ENCODE measurements at regions not wholly inside any gene's neighbourhood (a gene's known extent, or its start where the extent isn't known, plus 50 kb on each side); places are given as distances from the start of the nearest gene placed in this dataset.

- H3K9ac ChIP-seq (ENCODE audit: low read length), result no peak overlapping the region
- no peaks in the 10 kb centered on the region for H3F3A ChIP-seq (ENCODE audit: insufficient read depth, low read length, poor library complexity, severe bottlenecking)
- no peak for TF ChIP-seq SMC3 (conservative IDR thresholded peaks at IDR 0.05; ENCODE audit: poor library complexity)
- no peak for TF ChIP-seq MXI1 (conservative IDR thresholded peaks at IDR 0.05; ENCODE audit: poor library complexity, severe bottlenecking)
- TF ChIP-seq EZH2 (IDR thresholded peaks at IDR 0.05; ENCODE audit: borderline replicate concordance, insufficient read depth, low read length, poor library complexity, severe bottlenecking), result no peak
- TF ChIP-seq EP300 (conservative IDR thresholded peaks at IDR 0.05; ENCODE audit: poor library complexity, severe bottlenecking), result no peak
- no peak for TF ChIP-seq POLR2AphosphoS5 (IDR thresholded peaks at IDR 0.05)
- TF ChIP-seq CTCF (IDR thresholded peaks at IDR 0.05; ENCODE audit: poor library complexity, severe bottlenecking), result no peak
- no peak for TF ChIP-seq TAF1 (IDR thresholded peaks at IDR 0.05; ENCODE audit: low read depth)
- H3K79me2 ChIP-seq (replicated peaks; ENCODE audit: insufficient read depth, low read length), result no peaks in the 10 kb centered on the region
- H3K4me3 ChIP-seq (ENCODE audit: low read length), result no peak overlapping the region
- no peaks in the 10 kb centered on the region for H3K9me2 ChIP-seq (ENCODE audit: insufficient read depth, low read length)
- no peaks in the 10 kb centered on the region for H3K9me3 ChIP-seq (ENCODE audit: low read length)
- H2AFZ ChIP-seq (ENCODE audit: low read depth, low read length), result no peak overlapping the region
- H4K20me1 ChIP-seq (ENCODE audit: insufficient read depth), result no peaks in the 10 kb centered on the region
- no peak overlapping the region for H3K4me2 ChIP-seq (ENCODE audit: low read length)
- no peaks in the 10 kb centered on the region for H3K36me3 ChIP-seq (ENCODE audit: insufficient read depth, low read length)
- no peak overlapping the region for H3K27ac ChIP-seq (ENCODE audit: low read length)
- H3K27me3 ChIP-seq (ENCODE audit: insufficient read depth, low read depth, low read length), result no peaks in the 10 kb centered on the region
These were observed 281.6 kb downstream of the PBX3 start for GRCh38 chr9:126028746-126029145.

- no peaks in the 10 kb centered on the region for H3K9me2 ChIP-seq (ENCODE audit: insufficient read depth, low read length)
- no peak overlapping the region for H3K27ac ChIP-seq (ENCODE audit: low read length)
- H2AFZ ChIP-seq (ENCODE audit: low read depth, low read length), result no peak overlapping the region
- H3K27me3 ChIP-seq (ENCODE audit: insufficient read depth, low read depth, low read length), result no peaks in the 10 kb centered on the region
- H3K9me3 ChIP-seq (ENCODE audit: low read length), result no peaks in the 10 kb centered on the region
- no peaks in the 10 kb centered on the region for H3K36me3 ChIP-seq (ENCODE audit: insufficient read depth, low read length)
- no peak overlapping the region for H3K9ac ChIP-seq (ENCODE audit: low read length)
- no peak for TF ChIP-seq SMC3 (conservative IDR thresholded peaks at IDR 0.05; ENCODE audit: poor library complexity)
- TF ChIP-seq POLR2AphosphoS5 (IDR thresholded peaks at IDR 0.05), result no peak
- TF ChIP-seq REST (IDR thresholded peaks at IDR 0.05; ENCODE audit: borderline replicate concordance), result no peak
- TF ChIP-seq MXI1 (conservative IDR thresholded peaks at IDR 0.05; ENCODE audit: poor library complexity, severe bottlenecking), result no peak
- no peak for TF ChIP-seq RAD21 (conservative IDR thresholded peaks at IDR 0.05)
- no peak overlapping the region for H3K4me2 ChIP-seq (ENCODE audit: low read length)
- no peaks in the 10 kb centered on the region for H3K79me2 ChIP-seq (replicated peaks; ENCODE audit: insufficient read depth, low read length)
- no peaks in the 10 kb centered on the region for H3F3A ChIP-seq (ENCODE audit: insufficient read depth, low read length, poor library complexity, severe bottlenecking)
- H4K20me1 ChIP-seq (ENCODE audit: insufficient read depth), result no peaks in the 10 kb centered on the region
- H3K4me3 ChIP-seq (ENCODE audit: low read length), result no peak overlapping the region
These were observed 283.5 kb downstream of the PBX3 start for GRCh38 chr9:126030716-126031115.

- Histone ChIP-seq H3K27ac (ENCODE audit: low read length) (no peak overlapping the region), H3K4me2 (ENCODE audit: low read length) (no peak overlapping the region), H3K27me3 (ENCODE audit: insufficient read depth, low read depth, low read length) (no peaks in the 10 kb centered on the region), H3K36me3 (ENCODE audit: insufficient read depth, low read length) (no peaks in the 10 kb centered on the region), H3K79me2 (replicated peaks; ENCODE audit: insufficient read depth, low read length) (no peaks in the 10 kb centered on the region), H4K20me1 (ENCODE audit: insufficient read depth) (no peaks in the 10 kb centered on the region), H3K9ac (ENCODE audit: low read length) (no peak overlapping the region), H3K9me3 (ENCODE audit: low read length) (no peaks in the 10 kb centered on the region), H3K4me3 (ENCODE audit: low read length) (no peak overlapping the region), H2AFZ (ENCODE audit: low read depth, low read length) (no peak overlapping the region), H3K9me2 (ENCODE audit: insufficient read depth, low read length) (no peaks in the 10 kb centered on the region), H3F3A (ENCODE audit: insufficient read depth, low read length, poor library complexity, severe bottlenecking) (no peaks in the 10 kb centered on the region)
- TF ChIP-seq MXI1 (conservative IDR thresholded peaks at IDR 0.05; ENCODE audit: poor library complexity, severe bottlenecking) (no peak), REST (IDR thresholded peaks at IDR 0.05; ENCODE audit: borderline replicate concordance) (no peak), TAF1 (IDR thresholded peaks at IDR 0.05; ENCODE audit: low read depth) (no peak)
These were observed 283.9 kb downstream of the PBX3 start for GRCh38 chr9:126031116-126031515.
